Smooth muscle cell (in vitro differentiated cells): ENCODE measurements at regions not wholly inside any gene's neighbourhood (a gene's known extent, or its start where the extent isn't known, plus 50 kb on each side); places are given as distances from the start of the nearest gene placed in this dataset.
"Not testable (repeated sequence)": the region's sequence is repeated elsewhere in the genome, so short reads cannot be mapped to it uniquely, and the experiment has no call there.

Source experiments
- DNase-seq: peaks from one replicate; lab custom pipeline; 2025; ENCODE audit not compliant: unreplicated experiment; lab: John Stamatoyannopoulos, UW
- H2AFZ ChIP-seq: fragments of 200-600 bp; sonication (generic); 2 replicates; pipeline ENCODE4 v1.6.0; 2016; ENCODE audit warnings: antibody characterized with exemption, low read depth, mild to moderate bottlenecking
- H3F3A ChIP-seq: fragments of 200-600 bp; sonication (generic); 2 replicates; pipeline ENCODE4 v1.6.0; 2017; ENCODE audit warnings: antibody characterized with exemption, low read depth
- H3K27ac ChIP-seq: fragments of 200-600 bp; sonication (generic); 2 replicates; pipeline ENCODE4 v1.5.1; 2016; ENCODE audit warnings: low read depth, mild to moderate bottlenecking
- H3K27me3 ChIP-seq: fragments of 200-600 bp; sonication (generic); 2 replicates; pipeline ENCODE4 v1.6.1; 2016; ENCODE audit warnings: low read depth, mild to moderate bottlenecking
- H3K36me3 ChIP-seq: fragments of 200-600 bp; sonication (generic); 2 replicates; pipeline ENCODE4 v1.5.1; 2016; ENCODE audit warnings: low read depth
- H3K4me1 ChIP-seq: fragments of 200-600 bp; sonication (generic); 2 replicates; pipeline ENCODE4 v1.5.1; 2016; ENCODE audit warnings: low read depth
- H3K4me2 ChIP-seq: fragments of 200-600 bp; sonication (generic); 2 replicates; pipeline ENCODE4 v1.6.0; 2016; ENCODE audit warnings: mild to moderate bottlenecking
- H3K4me3 ChIP-seq: fragments of 200-600 bp; sonication (generic); 2 replicates; pipeline ENCODE4 v1.5.1; 2016; ENCODE audit warnings: mild to moderate bottlenecking
- H3K79me2 ChIP-seq: fragments of 200-600 bp; sonication (generic); 2 replicates; pipeline ENCODE4 v1.6.0; 2016; ENCODE audit warnings: low read depth, mild to moderate bottlenecking
- H3K9ac ChIP-seq: fragments of 200-600 bp; sonication (generic); 2 replicates; pipeline ENCODE4 v1.6.0; 2016; ENCODE audit warnings: low read depth
- H3K9me3 ChIP-seq: fragments of 200-600 bp; sonication (generic); replicated peaks from 2 replicates; pipeline ENCODE4 v1.5.1; 2016; ENCODE audit warnings: low read depth
- H4K20me1 ChIP-seq: fragments of 200-600 bp; sonication (generic); 2 replicates; pipeline ENCODE4 v1.6.0; 2016; ENCODE audit warnings: low read depth
- WGBS: methylation state at CpG from one replicate; pipeline ENCODE4 v1.1.7; 2016; ENCODE audit warnings: low lambda C conversion rate; 5-methylcytosine and 5-hydroxymethylcytosine counted together
- TF ChIP-seq, protein P1 (sequence below): fragments of 200-600 bp; sonication (generic); IDR thresholded peaks from 2 replicates; pipeline ENCODE4 v1.5.1; 2017; ENCODE audit warnings: borderline replicate concordance, mild to moderate bottlenecking, antibody characterized with exemption; ENCODE audit not compliant: insufficient read depth, poor library complexity, severe bottlenecking

DNA sequence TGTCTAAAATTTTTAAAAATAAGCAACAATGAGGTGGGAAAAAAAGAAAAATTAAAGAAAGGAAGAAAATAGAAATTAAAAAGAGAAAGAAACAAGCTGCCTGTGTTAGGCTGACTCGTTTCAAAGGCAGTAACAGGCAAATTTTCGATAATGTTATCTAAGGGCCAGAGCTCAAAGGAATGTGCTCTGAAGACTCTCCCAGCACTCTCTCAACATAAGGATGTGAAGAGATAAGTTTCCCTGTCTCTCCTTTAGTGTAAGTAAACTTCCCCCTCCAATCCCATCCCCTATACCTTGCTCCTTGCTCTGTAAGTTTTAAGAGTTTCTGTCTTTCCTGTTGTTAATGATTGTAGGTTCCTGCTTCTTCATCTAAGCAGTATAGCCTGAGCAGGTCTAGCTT is 172.8 kb downstream of the TEX13C start:
- H3K4me1 ChIP-seq: no peaks in the 10 kb centered on the region
- TF ChIP-seq, protein P1, sequence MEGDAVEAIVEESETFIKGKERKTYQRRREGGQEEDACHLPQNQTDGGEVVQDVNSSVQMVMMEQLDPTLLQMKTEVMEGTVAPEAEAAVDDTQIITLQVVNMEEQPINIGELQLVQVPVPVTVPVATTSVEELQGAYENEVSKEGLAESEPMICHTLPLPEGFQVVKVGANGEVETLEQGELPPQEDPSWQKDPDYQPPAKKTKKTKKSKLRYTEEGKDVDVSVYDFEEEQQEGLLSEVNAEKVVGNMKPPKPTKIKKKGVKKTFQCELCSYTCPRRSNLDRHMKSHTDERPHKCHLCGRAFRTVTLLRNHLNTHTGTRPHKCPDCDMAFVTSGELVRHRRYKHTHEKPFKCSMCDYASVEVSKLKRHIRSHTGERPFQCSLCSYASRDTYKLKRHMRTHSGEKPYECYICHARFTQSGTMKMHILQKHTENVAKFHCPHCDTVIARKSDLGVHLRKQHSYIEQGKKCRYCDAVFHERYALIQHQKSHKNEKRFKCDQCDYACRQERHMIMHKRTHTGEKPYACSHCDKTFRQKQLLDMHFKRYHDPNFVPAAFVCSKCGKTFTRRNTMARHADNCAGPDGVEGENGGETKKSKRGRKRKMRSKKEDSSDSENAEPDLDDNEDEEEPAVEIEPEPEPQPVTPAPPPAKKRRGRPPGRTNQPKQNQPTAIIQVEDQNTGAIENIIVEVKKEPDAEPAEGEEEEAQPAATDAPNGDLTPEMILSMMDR: no peak
- no peak overlapping the region for H3K4me3 ChIP-seq
- H3K9me3 ChIP-seq: no peaks in the 10 kb centered on the region
- no peaks in the 10 kb centered on the region for H4K20me1 ChIP-seq
- no peak overlapping the region for H3K4me2 ChIP-seq
- H3K27ac ChIP-seq: no peak overlapping the region
- no peak overlapping the region for H3K9ac ChIP-seq
- H3K79me2 ChIP-seq: no peaks in the 10 kb centered on the region
- H3K36me3 ChIP-seq: no peaks in the 10 kb centered on the region
- no peaks in the 10 kb centered on the region for H3F3A ChIP-seq
- WGBS: 37% methylated on average over 2 of the region's 2 CpGs
- no peak for DNase-seq
- no peaks in the 10 kb centered on the region for H3K27me3 ChIP-seq
- peak overlapping the region; percentile 46 for H2AFZ ChIP-seq

DNA sequence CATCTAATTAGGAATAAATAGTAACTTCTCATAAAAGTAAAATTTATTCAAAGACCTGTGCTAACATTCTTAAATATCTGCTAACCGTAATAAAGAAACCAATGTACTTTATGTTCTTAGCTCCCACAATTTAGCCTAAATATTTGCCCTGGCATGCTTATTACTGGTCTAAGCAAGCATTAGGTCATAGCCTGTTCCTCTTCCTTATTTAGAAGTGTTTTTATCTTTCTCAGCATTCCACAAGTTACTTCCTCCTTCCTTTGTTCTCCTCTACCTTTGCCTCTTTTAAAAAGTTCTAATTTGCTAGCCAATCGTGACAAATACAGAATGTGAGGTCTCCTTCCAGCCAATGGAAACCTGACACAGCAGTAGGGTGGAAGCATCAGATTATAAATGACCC is 173.3 kb downstream of the TEX13C start:
- H3K27ac ChIP-seq, DNase-seq, H4K20me1 ChIP-seq, H3K9ac ChIP-seq, H3K4me3 ChIP-seq, H3K9me3 ChIP-seq, H3K4me1 ChIP-seq, H3K36me3 ChIP-seq, H3K79me2 ChIP-seq, H3K4me2 ChIP-seq, H3F3A ChIP-seq, H3K27me3 ChIP-seq: not testable (repeated sequence)
- 51% methylated on average over 2 of the region's 2 CpGs for WGBS
- H2AFZ ChIP-seq: peak overlapping the region; percentile 46

DNA sequence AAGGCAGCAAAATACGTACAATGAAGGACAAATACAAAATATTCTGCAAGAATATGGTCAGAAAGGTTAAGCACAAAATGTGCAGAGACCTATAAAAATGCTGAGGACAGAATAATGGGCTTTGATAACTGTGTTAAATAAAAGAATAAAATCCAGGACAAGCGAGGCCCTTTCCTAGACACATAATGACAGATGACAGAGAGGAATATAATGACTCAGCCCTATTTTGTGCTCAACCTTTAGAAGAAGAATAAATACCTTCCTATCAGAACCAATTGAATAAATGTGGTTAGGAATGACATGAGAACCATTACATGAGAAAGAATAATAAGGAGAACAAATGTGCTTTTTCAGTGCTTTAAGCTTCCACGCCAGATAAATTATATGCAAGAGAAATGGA is 178.0 kb downstream of the TEX13C start:
- Histone ChIP-seq H3K4me3 (no peak overlapping the region), H2AFZ (no peak overlapping the region), H3K36me3 (no peaks in the 10 kb centered on the region), H3K27me3 (no peaks in the 10 kb centered on the region), H3K27ac (no peak overlapping the region), H3K4me1 (no peaks in the 10 kb centered on the region), H3K9ac (no peak overlapping the region), H3F3A (no peaks in the 10 kb centered on the region), H4K20me1 (no peaks in the 10 kb centered on the region), H3K4me2 (no peak overlapping the region), H3K9me3 (no peaks in the 10 kb centered on the region), H3K79me2 (no peaks in the 10 kb centered on the region)
- DNase-seq: no peak
- 73% methylated on average over 3 of the region's 3 CpGs for WGBS
- TF ChIP-seq, protein P1: no peak

DNA sequence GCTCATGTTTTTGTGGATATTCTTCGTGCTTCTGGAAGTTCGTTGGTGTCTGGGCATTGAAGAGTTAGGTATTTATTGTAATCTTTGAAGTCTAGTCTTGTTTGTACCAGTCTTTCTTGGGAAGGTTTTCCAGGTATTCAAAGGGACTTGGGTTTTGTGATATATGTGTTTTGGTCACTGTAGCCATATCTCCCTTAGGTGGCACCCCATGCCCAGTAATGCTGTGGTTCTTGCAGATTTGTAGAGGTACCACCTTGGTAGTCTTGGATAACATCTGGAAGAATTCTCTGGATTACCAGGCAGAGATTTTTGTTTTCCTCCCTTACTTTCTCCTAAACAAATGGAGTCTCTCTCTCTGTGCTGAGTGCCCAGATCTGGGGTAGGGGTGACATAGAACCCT is 184.1 kb downstream of the TEX13C start:
- no peaks in the 10 kb centered on the region for H4K20me1 ChIP-seq
- H3K9me3 ChIP-seq: no peaks in the 10 kb centered on the region
- 51% methylated on average over 2 of the region's 2 CpGs for WGBS
- no peaks in the 10 kb centered on the region for H3K27me3 ChIP-seq
- no peaks in the 10 kb centered on the region for H3F3A ChIP-seq
- no peaks in the 10 kb centered on the region for H3K79me2 ChIP-seq
- H2AFZ ChIP-seq: no peak overlapping the region
- no peak overlapping the region for H3K9ac ChIP-seq
- TF ChIP-seq, protein P1: no peak
- H3K4me1 ChIP-seq: no peaks in the 10 kb centered on the region
- H3K4me3 ChIP-seq: no peak overlapping the region
- DNase-seq: no peak
- H3K27ac ChIP-seq: no peak overlapping the region
- no peaks in the 10 kb centered on the region for H3K36me3 ChIP-seq
- no peak overlapping the region for H3K4me2 ChIP-seq
